DLD1 (cell line): ENCODE measurements at regions not wholly inside any gene's neighbourhood (a gene's known extent, or its start where the extent isn't known, plus 50 kb on each side); places are given as distances from the start of the nearest gene placed in this dataset.
"Not testable (repeated sequence)": the region's sequence is repeated elsewhere in the genome, so short reads cannot be mapped to it uniquely, and the experiment has no call there.

ENCODE experiments used
- in situ Hi-C: cut with HindIII; loops from 2 replicates; pipeline ENCODE4 v1.10.0; 2017; ENCODE audit warnings: low sequenced_read_pairs

DNA sequence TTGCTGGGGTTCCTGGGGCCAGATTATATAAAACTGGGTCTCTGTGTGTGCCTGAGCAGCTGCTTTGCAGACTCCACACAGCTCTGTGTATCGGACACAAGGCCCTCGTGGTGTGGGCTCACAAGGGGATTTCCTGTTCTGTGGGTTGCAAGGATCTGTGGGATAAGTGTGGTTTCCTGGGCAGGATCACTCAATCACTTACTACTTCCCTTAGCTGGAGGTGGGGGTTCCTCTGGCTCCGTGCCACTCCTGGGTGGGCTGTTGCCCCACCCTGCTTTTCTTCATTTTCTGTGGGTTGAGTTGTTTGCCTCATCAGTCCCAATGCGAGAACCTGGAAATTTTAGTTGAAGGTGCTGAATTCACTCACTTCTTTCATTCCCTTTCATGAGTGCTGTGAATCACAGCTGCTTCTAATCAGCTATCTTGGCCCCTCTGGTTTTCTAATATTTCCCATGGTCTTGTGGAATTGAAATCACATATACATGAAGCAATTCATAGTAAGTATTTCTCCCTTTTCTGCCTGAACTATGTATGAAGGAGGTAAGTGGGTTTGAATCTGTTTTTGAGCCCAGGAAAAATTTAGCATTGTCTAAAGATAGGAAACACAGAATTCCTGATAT is 196.3 kb downstream of the DCDC2C start:
- in situ Hi-C loops: no loop called here

DNA sequence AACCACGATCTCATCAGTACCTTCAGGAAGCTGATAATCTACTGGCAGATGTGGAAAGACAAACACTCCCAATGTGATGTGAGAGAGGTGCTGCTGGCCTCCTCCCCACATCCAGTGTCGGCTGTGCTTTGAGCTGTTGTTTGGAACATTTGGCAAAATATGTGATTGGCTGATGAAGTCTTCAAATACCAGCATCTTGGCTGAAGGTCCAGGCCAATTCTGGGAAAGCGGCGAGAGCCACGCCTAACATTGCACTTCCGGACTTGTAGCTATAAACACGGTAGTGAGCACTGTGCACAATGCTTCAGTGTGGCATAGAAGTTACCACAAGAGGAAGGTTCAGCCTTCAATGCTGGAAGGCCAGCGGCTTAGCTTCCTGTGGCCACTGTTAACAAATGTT is 198.8 kb downstream of the DCDC2C start:
- in situ Hi-C loops: no loop called here

- in situ Hi-C loops: no loop called here
These were observed 200.7 kb downstream of the DCDC2C start for GRCh38 chr2:3904061-3904460.

GRCh38 chr2:3908498-3908897 is 205.1 kb downstream of the DCDC2C start:
- in situ Hi-C loops: not testable (repeated sequence)

- in situ Hi-C loops: no loop called here
These were observed 208.6 kb downstream of the DCDC2C start for GRCh38 chr2:3911882-3912455.

- in situ Hi-C loops: no loop called here
These were observed 209.8 kb downstream of the DCDC2C start for GRCh38 chr2:3913166-3913565.

GRCh38 chr2:3914241-3914640 is 210.9 kb downstream of the DCDC2C start:
- in situ Hi-C loops: no loop called here

DNA sequence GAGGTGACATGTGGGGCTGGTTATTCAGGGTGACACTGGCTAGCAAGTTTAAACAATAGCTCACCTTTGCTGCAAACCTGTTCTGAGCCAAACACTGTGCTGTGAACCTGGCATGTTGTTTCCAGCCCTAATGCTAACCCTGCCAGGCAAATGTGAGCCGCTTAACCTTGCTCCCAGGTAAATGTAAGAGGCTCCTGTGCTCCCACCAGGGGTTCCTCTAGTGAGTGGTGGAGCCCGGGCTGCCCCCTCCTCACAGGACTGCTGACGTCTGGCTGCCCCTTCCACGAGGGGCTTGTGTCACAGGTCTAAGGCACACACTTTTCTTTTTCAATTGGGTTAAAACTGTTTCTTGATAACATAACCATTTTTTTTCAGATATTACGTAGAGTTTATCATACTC is 223.7 kb downstream of the DCDC2C start:
- in situ Hi-C loops: no loop called here

DNA sequence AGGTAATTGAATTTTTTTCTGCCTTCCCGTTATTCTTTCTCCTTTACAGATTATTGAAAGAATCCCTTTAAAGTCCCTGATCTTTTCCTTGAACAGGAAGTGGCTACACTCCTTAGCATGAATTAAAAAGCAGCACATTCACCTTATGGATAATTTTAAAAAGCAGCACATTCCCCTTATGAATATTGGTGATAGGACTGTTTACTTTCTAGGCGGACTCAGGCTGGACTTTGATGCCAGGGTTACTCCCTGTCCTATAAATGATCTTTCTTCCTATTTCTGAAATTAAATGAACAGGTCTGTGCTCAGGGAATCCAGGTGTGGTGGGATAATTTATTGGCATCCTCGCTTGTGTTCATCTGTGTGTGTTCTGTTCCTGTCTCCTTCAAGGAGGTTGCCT is 226.0 kb downstream of the DCDC2C start:
- in situ Hi-C loops: no loop called here

DNA sequence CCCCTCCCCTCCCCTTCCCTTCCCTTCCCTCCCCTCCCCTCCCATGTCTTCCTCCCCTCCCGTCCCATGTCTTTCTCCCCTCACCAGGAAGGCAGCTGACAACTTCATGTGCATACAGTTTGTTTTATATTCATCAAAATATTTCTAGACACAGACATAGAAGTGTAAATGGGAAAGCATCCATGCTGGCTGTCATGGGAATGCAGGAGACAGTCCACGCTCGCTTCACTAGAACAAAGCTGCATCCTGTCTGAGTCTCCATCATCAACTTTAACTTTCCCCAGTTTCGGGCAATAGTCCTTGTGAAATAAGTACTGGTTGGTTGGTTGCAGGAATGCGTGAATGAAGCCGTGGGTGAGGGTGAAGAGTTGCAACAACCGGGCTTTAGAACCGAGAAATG is 226.9 kb downstream of the DCDC2C start:
- in situ Hi-C loops: no loop called here

DNA sequence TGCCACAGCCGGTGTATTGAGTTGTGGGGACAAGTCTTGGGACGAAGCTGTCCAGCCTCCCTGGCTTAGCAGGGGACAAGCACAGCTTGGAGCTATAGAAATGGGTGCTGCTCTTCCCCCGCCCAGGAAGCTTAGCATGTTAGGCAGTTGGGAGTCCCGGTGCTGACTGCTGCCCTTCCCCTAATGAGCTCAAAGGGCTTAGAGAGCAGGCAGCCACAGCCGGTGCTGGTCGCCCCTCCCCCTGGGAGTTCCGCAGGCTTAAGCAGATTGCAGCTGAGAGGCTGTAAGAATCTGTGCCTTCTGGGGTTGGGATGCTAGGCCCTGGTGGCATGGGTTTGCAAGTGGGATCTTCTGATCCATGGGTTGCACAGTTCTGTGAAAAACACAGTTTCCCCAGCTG is 237.3 kb downstream of the DCDC2C start:
- in situ Hi-C loops: no loop called here

DNA sequence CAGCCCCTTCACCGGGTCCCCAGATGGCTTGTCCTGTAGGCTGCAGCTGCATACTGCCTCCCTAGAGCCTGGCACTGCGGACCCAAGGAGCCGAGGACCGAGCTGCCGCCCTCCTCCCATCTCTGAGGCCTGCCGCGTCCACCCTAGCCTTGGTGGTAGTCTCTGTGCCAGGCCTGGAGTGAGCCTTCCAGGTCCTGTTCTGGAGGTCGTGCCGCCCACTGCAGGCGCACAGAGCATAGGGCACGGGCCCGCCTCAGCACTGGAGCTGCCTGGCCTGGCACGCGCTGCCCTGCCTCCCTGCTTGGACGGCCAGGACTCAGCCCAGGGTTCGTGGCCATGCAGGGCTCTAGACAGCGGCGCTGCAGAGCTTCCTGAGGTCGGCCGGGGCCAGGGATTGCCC is 239.5 kb downstream of the DCDC2C start:
- in situ Hi-C loops: no loop called here

DNA sequence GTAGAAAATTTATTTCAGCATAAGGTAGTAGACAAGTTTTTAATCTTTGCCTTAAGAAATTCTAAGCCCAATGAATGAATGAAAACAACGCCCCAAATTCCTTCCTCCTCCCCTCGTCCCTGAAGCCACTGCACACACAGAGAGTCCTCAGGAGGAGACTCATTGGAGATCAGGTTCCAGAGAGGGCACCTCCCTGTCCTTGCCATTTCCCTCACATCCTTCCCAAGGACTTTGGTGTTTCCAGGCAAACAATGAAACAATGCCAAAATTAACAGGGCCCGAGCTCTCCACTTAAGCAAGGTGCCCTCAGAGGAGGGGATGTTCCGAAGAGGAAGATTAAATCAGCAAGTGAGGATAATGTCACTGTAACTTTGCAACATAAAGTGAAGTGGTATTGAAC is 240.7 kb downstream of the DCDC2C start:
- in situ Hi-C loops: no loop called here

GRCh38 chr2:3944841-3945240 is 241.5 kb downstream of the DCDC2C start:
- in situ Hi-C loops: no loop called here

DNA sequence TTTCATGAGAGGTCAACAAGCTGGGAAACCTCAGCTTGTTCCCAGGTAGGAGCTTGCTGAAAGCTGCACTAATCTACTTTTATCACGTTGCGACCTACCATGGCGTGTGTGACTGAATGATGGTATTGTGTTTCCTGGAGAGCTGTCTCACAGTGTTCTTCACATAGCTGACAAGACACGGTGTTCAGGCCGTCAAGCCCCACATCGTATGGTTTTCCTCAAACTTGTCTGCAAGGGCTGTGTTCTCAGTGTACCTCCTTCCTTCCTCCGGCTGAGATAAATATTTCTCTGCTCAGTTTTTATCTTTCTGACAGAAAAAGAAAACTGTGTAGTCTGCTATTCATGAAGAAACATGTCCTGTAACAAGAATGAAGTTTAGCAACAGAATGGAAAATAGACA is 244.8 kb downstream of the DCDC2C start:
- in situ Hi-C loops: no loop called here

- in situ Hi-C loops: no loop called here
These were observed 248.0 kb downstream of the DCDC2C start for GRCh38 chr2:3951131-3951954.

- in situ Hi-C loops: no loop called here
These were observed 249.6 kb downstream of the DCDC2C start for GRCh38 chr2:3952866-3953516.

DNA sequence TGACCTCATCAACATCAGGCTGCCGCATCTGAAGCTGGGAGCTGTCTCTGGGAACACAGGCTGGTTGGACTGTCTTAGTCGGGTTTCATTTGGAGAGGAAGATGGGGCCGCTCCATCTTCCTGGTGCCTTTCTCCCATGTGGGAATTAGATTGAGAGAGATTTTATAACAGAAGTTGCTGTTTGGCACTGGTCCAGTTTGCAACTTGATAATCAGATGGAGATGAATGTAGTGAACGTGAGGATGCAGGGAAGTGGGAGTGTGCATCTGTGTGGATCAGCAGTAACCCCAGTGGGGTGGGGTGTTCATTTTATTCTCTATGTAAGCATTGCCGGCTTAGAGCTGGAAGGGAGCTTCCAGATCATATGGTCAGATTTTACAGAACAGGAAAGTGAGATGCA is 250.9 kb downstream of the DCDC2C start:
- in situ Hi-C loops: no loop called here

DNA sequence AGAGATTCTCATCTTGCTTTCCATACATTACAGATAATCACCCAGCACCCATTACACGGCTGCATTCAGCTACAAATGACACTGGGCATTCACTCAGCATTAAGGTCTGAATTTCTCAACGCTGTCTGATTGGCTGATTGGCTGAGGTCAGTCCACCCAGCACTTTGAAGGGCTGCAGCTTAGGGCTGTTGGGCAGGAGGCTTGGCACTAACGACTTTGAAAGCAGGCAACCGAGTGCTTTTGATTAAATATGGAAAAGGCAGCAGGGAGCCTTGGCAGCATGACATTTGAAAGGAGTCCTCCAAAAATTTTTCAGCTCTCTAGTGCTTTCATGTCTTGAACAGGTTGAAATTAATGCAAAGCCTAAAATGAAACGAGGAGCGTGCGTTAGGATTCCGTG is 253.0 kb downstream of the DCDC2C start:
- in situ Hi-C loops: no loop called here

GRCh38 chr2:3956892-3957291 is 253.5 kb downstream of the DCDC2C start:
- in situ Hi-C loops: no loop called here

DNA sequence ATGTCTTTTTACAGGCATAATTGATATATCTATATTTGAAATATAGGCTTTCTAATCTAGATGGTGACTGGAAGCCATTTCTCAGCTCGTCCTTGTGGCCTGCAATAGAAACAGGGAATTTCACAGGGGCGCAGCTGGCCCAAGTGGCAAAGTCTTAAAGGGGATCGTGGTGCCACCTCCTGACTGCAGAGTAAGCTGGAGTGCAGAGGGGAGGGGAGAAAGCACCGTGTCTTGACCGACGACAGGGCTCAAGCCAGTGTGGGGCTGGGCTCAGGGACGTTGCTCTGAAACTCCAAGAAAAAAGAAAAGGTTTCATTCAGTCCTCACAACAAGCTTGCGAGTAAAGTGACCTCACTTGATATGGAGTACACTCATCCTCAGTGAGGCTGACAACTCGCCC is 255.1 kb downstream of the DCDC2C start:
- in situ Hi-C loops: no loop called here

- in situ Hi-C loops: no loop called here
These were observed 255.6 kb downstream of the DCDC2C start for GRCh38 chr2:3958969-3959368.
